GM23248 (cell line): ENCODE measurements at regions not wholly inside any gene's neighbourhood (a gene's known extent, or its start where the extent isn't known, plus 50 kb on each side); places are given as distances from the start of the nearest gene placed in this dataset.

Source experiments
- EZH2 ChIP-seq: fragments of 200-600 bp; sonication (generic); IDR thresholded peaks from 2 replicates; pipeline ENCODE4 v1.6.1; 2018; ENCODE audit warnings: antibody characterized with exemption, mild to moderate bottlenecking; ENCODE audit not compliant: insufficient read depth, poor library complexity, severe bottlenecking
- EZH2phosphoT487 ChIP-seq: fragments of 200-600 bp; sonication (generic); IDR thresholded peaks from 2 replicates; pipeline ENCODE4 v1.6.1; 2018; ENCODE audit warnings: antibody characterized with exemption, moderate library complexity, mild to moderate bottlenecking, low read depth; ENCODE audit not compliant: insufficient read depth

GRCh38 chr9:110066929-110067716 lies 140.8 kb downstream of the C9orf152 start:
- no peak for TF ChIP-seq EZH2phosphoT487
- no peak for TF ChIP-seq EZH2
